ENCODE measurements at regions not wholly inside any gene's neighbourhood (a gene's known extent, or its start where the extent isn't known, plus 50 kb on each side); places are given as distances from the start of the nearest gene placed in this dataset.

DNA sequence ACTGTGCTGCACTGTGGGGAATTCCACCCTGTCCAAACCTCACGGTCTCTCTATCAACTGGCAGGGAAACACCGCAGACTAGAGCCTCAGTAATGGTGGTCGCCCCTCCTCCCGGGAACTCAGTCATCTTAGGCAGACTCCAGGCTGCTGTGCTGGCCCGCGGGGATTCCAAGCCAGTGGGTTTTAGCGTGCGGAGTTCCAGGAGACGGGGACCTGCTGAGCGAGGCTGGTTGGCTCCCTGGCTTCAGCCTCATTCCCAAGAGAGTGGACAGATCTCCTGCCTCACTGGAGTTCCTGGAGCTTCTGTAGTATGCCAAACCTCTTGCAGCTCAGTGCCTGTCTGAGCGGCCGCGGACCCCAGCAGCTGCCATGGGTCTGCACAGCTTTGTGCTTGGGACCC lies 455.6 kb downstream of the CCDC91 start:
- Histone ChIP-seq H3K4me3 (replicated peaks; ENCODE audit: insufficient read depth, low read length) (no peak overlapping the region), H3K27ac (replicated peaks) (no peak overlapping the region), H3K27me3 (ENCODE audit: insufficient read depth, poor library complexity, severe bottlenecking) (no peaks in the 10 kb centered on the region)
- TF ChIP-seq, protein P1, sequence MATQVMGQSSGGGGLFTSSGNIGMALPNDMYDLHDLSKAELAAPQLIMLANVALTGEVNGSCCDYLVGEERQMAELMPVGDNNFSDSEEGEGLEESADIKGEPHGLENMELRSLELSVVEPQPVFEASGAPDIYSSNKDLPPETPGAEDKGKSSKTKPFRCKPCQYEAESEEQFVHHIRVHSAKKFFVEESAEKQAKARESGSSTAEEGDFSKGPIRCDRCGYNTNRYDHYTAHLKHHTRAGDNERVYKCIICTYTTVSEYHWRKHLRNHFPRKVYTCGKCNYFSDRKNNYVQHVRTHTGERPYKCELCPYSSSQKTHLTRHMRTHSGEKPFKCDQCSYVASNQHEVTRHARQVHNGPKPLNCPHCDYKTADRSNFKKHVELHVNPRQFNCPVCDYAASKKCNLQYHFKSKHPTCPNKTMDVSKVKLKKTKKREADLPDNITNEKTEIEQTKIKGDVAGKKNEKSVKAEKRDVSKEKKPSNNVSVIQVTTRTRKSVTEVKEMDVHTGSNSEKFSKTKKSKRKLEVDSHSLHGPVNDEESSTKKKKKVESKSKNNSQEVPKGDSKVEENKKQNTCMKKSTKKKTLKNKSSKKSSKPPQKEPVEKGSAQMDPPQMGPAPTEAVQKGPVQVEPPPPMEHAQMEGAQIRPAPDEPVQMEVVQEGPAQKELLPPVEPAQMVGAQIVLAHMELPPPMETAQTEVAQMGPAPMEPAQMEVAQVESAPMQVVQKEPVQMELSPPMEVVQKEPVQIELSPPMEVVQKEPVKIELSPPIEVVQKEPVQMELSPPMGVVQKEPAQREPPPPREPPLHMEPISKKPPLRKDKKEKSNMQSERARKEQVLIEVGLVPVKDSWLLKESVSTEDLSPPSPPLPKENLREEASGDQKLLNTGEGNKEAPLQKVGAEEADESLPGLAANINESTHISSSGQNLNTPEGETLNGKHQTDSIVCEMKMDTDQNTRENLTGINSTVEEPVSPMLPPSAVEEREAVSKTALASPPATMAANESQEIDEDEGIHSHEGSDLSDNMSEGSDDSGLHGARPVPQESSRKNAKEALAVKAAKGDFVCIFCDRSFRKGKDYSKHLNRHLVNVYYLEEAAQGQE (IDR thresholded peaks at IDR 0.05; ENCODE audit: insufficient replicate concordance, low read depth) = no peak
- TF ChIP-seq SPI1 (IDR thresholded peaks at IDR 0.05; ENCODE audit: borderline replicate concordance, low read depth) (no peak), GABPA (IDR thresholded peaks at IDR 0.05; ENCODE audit: low read depth) (no peak), POLR2AphosphoS5 (IDR thresholded peaks at IDR 0.05; ENCODE audit: low read depth) (no peak)
- TF ChIP-seq, protein P2, sequence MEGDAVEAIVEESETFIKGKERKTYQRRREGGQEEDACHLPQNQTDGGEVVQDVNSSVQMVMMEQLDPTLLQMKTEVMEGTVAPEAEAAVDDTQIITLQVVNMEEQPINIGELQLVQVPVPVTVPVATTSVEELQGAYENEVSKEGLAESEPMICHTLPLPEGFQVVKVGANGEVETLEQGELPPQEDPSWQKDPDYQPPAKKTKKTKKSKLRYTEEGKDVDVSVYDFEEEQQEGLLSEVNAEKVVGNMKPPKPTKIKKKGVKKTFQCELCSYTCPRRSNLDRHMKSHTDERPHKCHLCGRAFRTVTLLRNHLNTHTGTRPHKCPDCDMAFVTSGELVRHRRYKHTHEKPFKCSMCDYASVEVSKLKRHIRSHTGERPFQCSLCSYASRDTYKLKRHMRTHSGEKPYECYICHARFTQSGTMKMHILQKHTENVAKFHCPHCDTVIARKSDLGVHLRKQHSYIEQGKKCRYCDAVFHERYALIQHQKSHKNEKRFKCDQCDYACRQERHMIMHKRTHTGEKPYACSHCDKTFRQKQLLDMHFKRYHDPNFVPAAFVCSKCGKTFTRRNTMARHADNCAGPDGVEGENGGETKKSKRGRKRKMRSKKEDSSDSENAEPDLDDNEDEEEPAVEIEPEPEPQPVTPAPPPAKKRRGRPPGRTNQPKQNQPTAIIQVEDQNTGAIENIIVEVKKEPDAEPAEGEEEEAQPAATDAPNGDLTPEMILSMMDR (IDR thresholded peaks at IDR 0.05; ENCODE audit: insufficient read depth, low read length) = no peak
- no peak for DNase-seq (ENCODE audit: low read depth in 1 of 2, low spot score in 1 of 2)

DNA sequence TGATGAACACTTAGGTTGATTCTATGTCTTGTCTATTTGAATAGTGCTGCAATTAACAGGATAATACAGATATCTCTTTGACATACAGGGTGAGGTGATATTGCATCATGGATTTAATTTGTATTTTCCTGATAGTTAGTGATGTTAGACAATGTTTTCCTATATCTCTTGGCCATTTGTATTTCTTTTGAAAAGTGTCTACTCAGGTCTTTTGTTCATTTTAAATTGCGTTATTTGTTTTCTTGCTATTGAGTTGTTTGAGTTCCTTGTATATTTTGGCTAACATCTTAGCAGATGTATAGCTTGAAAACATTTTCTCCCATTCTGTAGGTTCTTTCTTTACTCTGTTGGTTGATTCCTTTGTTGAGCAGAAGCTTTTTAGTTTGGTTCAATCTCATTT lies 460.6 kb downstream of the CCDC91 start:
- Histone ChIP-seq H3K27me3 (ENCODE audit: insufficient read depth, poor library complexity, severe bottlenecking) (no peaks in the 10 kb centered on the region), H3K27ac (replicated peaks) (no peak overlapping the region), H3K4me3 (replicated peaks; ENCODE audit: insufficient read depth, low read length) (no peak overlapping the region)
- no peak for DNase-seq (ENCODE audit: low read depth in 1 of 2, low spot score in 1 of 2)
- TF ChIP-seq SPI1 (IDR thresholded peaks at IDR 0.05; ENCODE audit: borderline replicate concordance, low read depth) = no peak
- no peak for TF ChIP-seq POLR2AphosphoS5 (IDR thresholded peaks at IDR 0.05; ENCODE audit: low read depth)
- TF ChIP-seq, protein P1 (IDR thresholded peaks at IDR 0.05; ENCODE audit: insufficient replicate concordance, low read depth) = no peak
- no peak for TF ChIP-seq GABPA (IDR thresholded peaks at IDR 0.05; ENCODE audit: low read depth)
- TF ChIP-seq, protein P2 (IDR thresholded peaks at IDR 0.05; ENCODE audit: insufficient read depth, low read length) = no peak

DNA sequence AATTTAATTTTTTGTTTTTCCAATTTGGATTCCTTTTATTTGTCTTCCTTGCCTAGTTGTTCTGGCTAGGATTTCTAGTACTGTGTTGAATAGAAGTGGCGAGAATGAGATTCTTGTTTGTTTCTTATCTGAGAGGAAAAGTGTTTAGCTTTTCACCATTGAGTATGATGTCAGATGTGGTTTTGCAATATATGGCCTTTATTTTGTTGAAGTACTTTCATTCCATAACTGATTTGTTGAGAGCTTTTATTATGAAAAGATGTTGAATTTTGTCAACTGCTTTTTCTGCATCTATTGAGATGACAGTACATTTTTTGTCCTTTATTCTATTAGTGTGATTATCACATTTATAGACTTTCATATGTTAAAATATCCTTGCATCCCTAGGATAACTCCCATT lies 462.0 kb downstream of the CCDC91 start:
- TF ChIP-seq, protein P1 (IDR thresholded peaks at IDR 0.05; ENCODE audit: insufficient replicate concordance, low read depth) = no peak
- TF ChIP-seq SPI1 (IDR thresholded peaks at IDR 0.05; ENCODE audit: borderline replicate concordance, low read depth) (no peak), GABPA (IDR thresholded peaks at IDR 0.05; ENCODE audit: low read depth) (no peak), POLR2AphosphoS5 (IDR thresholded peaks at IDR 0.05; ENCODE audit: low read depth) (no peak)
- TF ChIP-seq, protein P2 (IDR thresholded peaks at IDR 0.05; ENCODE audit: insufficient read depth, low read length) = no peak
- H3K4me3 ChIP-seq (replicated peaks; ENCODE audit: insufficient read depth, low read length) = no peak overlapping the region
- no peak overlapping the region for H3K27ac ChIP-seq (replicated peaks)
- no peaks in the 10 kb centered on the region for H3K27me3 ChIP-seq (ENCODE audit: insufficient read depth, poor library complexity, severe bottlenecking)
- no peak for DNase-seq (ENCODE audit: low read depth in 1 of 2, low spot score in 1 of 2)

Data from HL-60 (cell line).